ENCODE measurements at regions not wholly inside any gene's neighbourhood (a gene's known extent, or its start where the extent isn't known, plus 50 kb on each side); places are given as distances from the start of the nearest gene placed in this dataset.
A peak's percentile ranks its signal among the peaks of the same experiment; 100 is the strongest.
"Not testable (repeated sequence)": the region's sequence is repeated elsewhere in the genome, so short reads cannot be mapped to it uniquely, and the experiment has no call there.

DNA sequence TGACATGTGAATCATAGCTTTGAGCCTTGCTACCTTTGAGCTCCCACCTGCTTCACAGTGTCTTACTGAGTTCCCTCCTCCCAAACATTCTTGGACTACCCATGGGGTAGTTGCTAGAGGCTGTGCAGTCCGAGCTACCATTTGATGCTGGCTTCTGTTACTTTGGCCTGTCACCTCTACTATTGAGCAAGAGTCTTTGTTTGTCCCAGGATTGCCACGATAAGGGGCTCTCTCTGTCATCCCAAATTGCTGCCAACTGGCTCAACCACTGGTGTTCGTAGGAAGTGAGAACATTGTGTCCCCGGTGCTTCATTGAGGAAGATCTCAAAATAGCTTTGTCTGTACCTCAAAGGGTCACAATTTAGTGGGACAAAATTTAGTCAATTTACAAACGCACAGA, 59.1 kb upstream of the PAX8 start:
- DNase-seq, result no peak

GRCh38 chr2:113336040-113336439, 57.3 kb upstream of the PAX8 start:
- peak; percentile 36 for DNase-seq

DNA sequence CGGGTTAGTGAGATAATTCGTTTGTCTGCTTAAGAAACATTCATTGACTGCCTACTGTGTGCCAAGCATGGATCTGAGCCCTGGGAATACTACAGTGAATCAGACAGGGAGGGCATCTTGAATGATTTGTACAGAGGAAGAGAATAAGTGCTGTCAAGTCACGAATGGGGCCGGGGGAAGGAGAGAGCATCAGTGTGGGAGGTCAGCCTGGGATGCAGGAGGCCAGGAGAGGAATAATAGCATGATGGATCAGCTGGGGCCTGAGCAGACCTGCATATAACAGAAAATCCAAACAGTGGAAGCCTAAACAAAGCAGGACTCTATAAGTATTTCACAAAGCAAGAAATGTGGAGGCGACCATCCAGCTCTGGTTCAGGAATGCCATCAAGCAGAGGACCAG, 55.4 kb upstream of the PAX8 start:
- DNase-seq, result no peak

DNA sequence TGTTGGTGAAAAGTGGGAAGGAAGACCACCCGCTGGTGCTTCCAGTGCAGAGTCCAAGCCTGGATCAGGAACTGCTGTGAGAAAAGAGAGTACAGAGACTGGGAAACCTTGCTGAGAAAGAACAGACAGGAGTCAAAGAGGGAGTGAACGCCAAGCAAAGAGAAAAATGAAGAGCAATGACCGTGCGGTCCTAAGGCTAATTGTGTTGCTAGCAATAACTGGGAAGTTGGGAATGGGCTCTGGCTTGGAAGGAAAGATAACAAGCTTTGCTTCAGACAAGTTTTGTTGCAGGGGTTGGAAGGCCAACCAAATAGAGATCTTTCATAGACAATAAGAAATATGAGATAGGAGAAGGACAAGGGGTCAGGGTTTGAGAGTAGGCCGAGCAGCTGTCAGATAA, 55.0 kb upstream of the PAX8 start:
- not testable (repeated sequence) for DNase-seq

- peak; percentile 37 for DNase-seq
Measured at GRCh38 chr2:113330060-113330767, 51.5 kb upstream of the PAX8 start.

- DNase-seq, result peak; percentile 76
Measured at GRCh38 chr2:113328973-113329372, 50.3 kb upstream of the PAX8 start.

- peak; percentile 60 for DNase-seq
Measured at GRCh38 chr2:113328572-113328971, 49.9 kb upstream of the PAX8 start.
